SU-DHL-6 (cell line): ENCODE measurements at regions not wholly inside any gene's neighbourhood (a gene's known extent, or its start where the extent isn't known, plus 50 kb on each side); places are given as distances from the start of the nearest gene placed in this dataset.

Source experiments
- EZH2phosphoT487 ChIP-seq: fragments of 200-600 bp; sonication (generic), shearing (Covaris generic); conservative IDR thresholded peaks from 2 replicates; pipeline ENCODE4 v1.6.1; 2018; ENCODE audit warnings: mild to moderate bottlenecking, antibody characterized with exemption, low read length, moderate library complexity, mixed read lengths
- TF ChIP-seq, protein P1 (sequence below): fragments of 200-600 bp; sonication (generic); IDR thresholded peaks from one replicate; pipeline ENCODE4 v1.5.1; 2017; ENCODE audit warnings: antibody characterized with exemption, mild to moderate bottlenecking, low read length, moderate library complexity; ENCODE audit not compliant: insufficient read depth, poor library complexity, severe bottlenecking

DNA sequence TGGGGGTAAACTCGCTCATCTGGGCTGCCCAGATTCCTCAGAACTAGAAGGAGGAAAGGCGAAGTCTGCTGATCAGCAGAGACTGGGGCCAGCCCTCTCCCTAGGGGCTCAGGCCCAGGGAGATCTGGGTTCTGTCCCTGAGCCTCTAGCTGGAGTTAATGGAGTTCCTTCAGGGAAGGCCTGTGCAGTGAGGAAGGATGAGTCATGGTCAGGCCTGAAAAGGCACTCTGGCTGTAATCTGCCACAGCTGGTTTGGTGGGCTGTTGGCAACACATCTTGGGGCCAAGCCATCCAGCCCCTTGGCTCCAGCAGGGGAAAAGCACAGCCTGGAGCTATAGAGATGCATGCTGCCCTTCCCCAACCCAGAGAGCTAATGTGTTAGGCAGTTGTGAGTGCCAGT lies 459.6 kb downstream of the PRELID2 start:
- TF ChIP-seq, protein P1, sequence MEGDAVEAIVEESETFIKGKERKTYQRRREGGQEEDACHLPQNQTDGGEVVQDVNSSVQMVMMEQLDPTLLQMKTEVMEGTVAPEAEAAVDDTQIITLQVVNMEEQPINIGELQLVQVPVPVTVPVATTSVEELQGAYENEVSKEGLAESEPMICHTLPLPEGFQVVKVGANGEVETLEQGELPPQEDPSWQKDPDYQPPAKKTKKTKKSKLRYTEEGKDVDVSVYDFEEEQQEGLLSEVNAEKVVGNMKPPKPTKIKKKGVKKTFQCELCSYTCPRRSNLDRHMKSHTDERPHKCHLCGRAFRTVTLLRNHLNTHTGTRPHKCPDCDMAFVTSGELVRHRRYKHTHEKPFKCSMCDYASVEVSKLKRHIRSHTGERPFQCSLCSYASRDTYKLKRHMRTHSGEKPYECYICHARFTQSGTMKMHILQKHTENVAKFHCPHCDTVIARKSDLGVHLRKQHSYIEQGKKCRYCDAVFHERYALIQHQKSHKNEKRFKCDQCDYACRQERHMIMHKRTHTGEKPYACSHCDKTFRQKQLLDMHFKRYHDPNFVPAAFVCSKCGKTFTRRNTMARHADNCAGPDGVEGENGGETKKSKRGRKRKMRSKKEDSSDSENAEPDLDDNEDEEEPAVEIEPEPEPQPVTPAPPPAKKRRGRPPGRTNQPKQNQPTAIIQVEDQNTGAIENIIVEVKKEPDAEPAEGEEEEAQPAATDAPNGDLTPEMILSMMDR, result no peak
- TF ChIP-seq EZH2phosphoT487, result no peak
